Globus pallidus (tissue), 1 donor: ENCODE measurements at regions not wholly inside any gene's neighbourhood (a gene's known extent, or its start where the extent isn't known, plus 50 kb on each side); places are given as distances from the start of the nearest gene placed in this dataset.
"Not testable (repeated sequence)": the region's sequence is repeated elsewhere in the genome, so short reads cannot be mapped to it uniquely, and the experiment has no call there.

Source experiments
- DNase-seq: peaks from one replicate; pipeline ENCODE4 v3.0.0-alpha.2; 2015; ENCODE audit warnings: low spot score

- DNase-seq = no peak
These were observed 194.4 kb downstream of the CTTN start for GRCh38 chr11:70592641-70593165.

GRCh38 chr11:70593446-70593983 is 195.2 kb downstream of the CTTN start:
- DNase-seq = no peak

- no peak for DNase-seq
These were observed 195.7 kb downstream of the CTTN start for GRCh38 chr11:70594031-70594430.

- DNase-seq = no peak
These were observed 196.3 kb downstream of the CTTN start for GRCh38 chr11:70594606-70595005.

GRCh38 chr11:70595016-70595415 is 196.7 kb downstream of the CTTN start:
- DNase-seq = no peak

GRCh38 chr11:70595452-70595851 is 197.1 kb downstream of the CTTN start:
- no peak for DNase-seq

- DNase-seq = no peak
These were observed 197.8 kb downstream of the CTTN start for GRCh38 chr11:70596091-70596490.

- no peak for DNase-seq
These were observed 198.8 kb downstream of the CTTN start for GRCh38 chr11:70597006-70597555.

- DNase-seq = no peak
These were observed 199.7 kb downstream of the CTTN start for GRCh38 chr11:70597751-70598625.

- not testable (repeated sequence) for DNase-seq
These were observed 202.6 kb downstream of the CTTN start for GRCh38 chr11:70600911-70601415.

GRCh38 chr11:70601861-70602538 is 203.7 kb downstream of the CTTN start:
- DNase-seq = no peak

GRCh38 chr11:70603114-70603755 is 204.9 kb downstream of the CTTN start:
- DNase-seq = no peak

GRCh38 chr11:70603756-70604211 is 205.5 kb downstream of the CTTN start:
- DNase-seq = no peak

- no peak for DNase-seq
These were observed 205.9 kb downstream of the CTTN start for GRCh38 chr11:70604221-70604620.

GRCh38 chr11:70604630-70605467 is 206.5 kb downstream of the CTTN start:
- no peak for DNase-seq

GRCh38 chr11:70605468-70605815 is 207.1 kb downstream of the CTTN start:
- no peak for DNase-seq

GRCh38 chr11:70605846-70606245 is 207.5 kb downstream of the CTTN start:
- DNase-seq = no peak

- DNase-seq = no peak
These were observed 208.1 kb downstream of the CTTN start for GRCh38 chr11:70606248-70606950.

- no peak for DNase-seq
These were observed 208.6 kb downstream of the CTTN start for GRCh38 chr11:70606951-70607330.

- no peak for DNase-seq
These were observed 209.2 kb downstream of the CTTN start for GRCh38 chr11:70607561-70607960.
